Activated naive CD4-positive, alpha-beta T cell treated with anti-CD3 and anti-CD28 coated beads for 36 hours (primary cell): ENCODE measurements at regions not wholly inside any gene's neighbourhood (a gene's known extent, or its start where the extent isn't known, plus 50 kb on each side); places are given as distances from the start of the nearest gene placed in this dataset.
"Not testable (repeated sequence)": the region's sequence is repeated elsewhere in the genome, so short reads cannot be mapped to it uniquely, and the experiment has no call there.

Source experiments
- CTCF ChIA-PET: fragments of 350-600 bp; sonication (Branson Sonifier 250); formaldehyde crosslinking; loops from one replicate; lab custom pipeline; 2021; ENCODE audit warnings: antibody characterized with exemption; lab: Charles Lee
- DNase-seq: peaks from one replicate; pipeline ENCODE4 v3.0.0-alpha.2; 2020
- H3K27ac Mint-ChIP-seq: one replicate; pipeline ENCODE4 v1.8.0; 2021; ENCODE audit warnings: mild to moderate bottlenecking, mixed read lengths
- H3K27me3 Mint-ChIP-seq: one replicate; pipeline ENCODE4 v1.8.0; 2021; ENCODE audit warnings: low read depth, mixed read lengths
- H3K36me3 Mint-ChIP-seq: one replicate; pipeline ENCODE4 v1.8.0; 2021; ENCODE audit warnings: low read depth, mixed read lengths
- H3K4me1 Mint-ChIP-seq: one replicate; pipeline ENCODE4 v1.8.0; 2021; ENCODE audit warnings: low read depth, mixed read lengths
- H3K4me3 Mint-ChIP-seq: one replicate; pipeline ENCODE4 v1.8.0; 2021; ENCODE audit warnings: mild to moderate bottlenecking, moderate library complexity, mixed read lengths
- H3K9me3 Mint-ChIP-seq: one replicate; pipeline ENCODE4 v1.8.0; 2021; ENCODE audit warnings: mixed read lengths
- intact Hi-C: fragments of 100-400 bp; cut with micrococcal nuclease; formaldehyde crosslinking; loops from one replicate; pipeline ENCODE4 v1.15.1; 2023

GRCh38 chr6:67184405-67184804 is 1450.7 kb upstream of the ADGRB3 start:
- no peak for DNase-seq
- no peaks in the 10 kb centered on the region for H3K4me1 Mint-ChIP-seq
- no peaks in the 10 kb centered on the region for H3K9me3 Mint-ChIP-seq
- no peaks in the 10 kb centered on the region for H3K36me3 Mint-ChIP-seq
- CTCF ChIA-PET, result no interaction called here
- H3K27me3 Mint-ChIP-seq, result no peaks in the 10 kb centered on the region
- H3K27ac Mint-ChIP-seq, result no peak overlapping the region
- H3K4me3 Mint-ChIP-seq, result no peak overlapping the region
- intact Hi-C loops, result no loop called here

GRCh38 chr6:67175101-67175500 is 1460.0 kb upstream of the ADGRB3 start:
- intact Hi-C loops, result no loop called here
- Mint-ChIP-seq H3K36me3 (no peaks in the 10 kb centered on the region), H3K4me1 (no peaks in the 10 kb centered on the region), H3K9me3 (peaks cover 4% of the 10 kb centered on the region), H3K4me3 (no peak overlapping the region), H3K27ac (no peak overlapping the region), H3K27me3 (no peaks in the 10 kb centered on the region)
- no peak for DNase-seq
- CTCF ChIA-PET, result no interaction called here

- H3K36me3 Mint-ChIP-seq, result no peaks in the 10 kb centered on the region
- no peaks in the 10 kb centered on the region for H3K4me1 Mint-ChIP-seq
- peaks cover 11% of the 10 kb centered on the region for H3K9me3 Mint-ChIP-seq
- CTCF ChIA-PET, result no interaction called here
- H3K27me3 Mint-ChIP-seq, result no peaks in the 10 kb centered on the region
- DNase-seq, result no peak
- H3K4me3 Mint-ChIP-seq, result no peak overlapping the region
- intact Hi-C loops, result no loop called here
- no peak overlapping the region for H3K27ac Mint-ChIP-seq
These were observed 1458.6 kb upstream of the EYS start for GRCh38 chr6:67165606-67166005.

GRCh38 chr6:67160820-67161219 is 1453.8 kb upstream of the EYS start:
- Mint-ChIP-seq H3K4me3 (no peak overlapping the region), H3K27ac (no peak overlapping the region)
- CTCF ChIA-PET, result interaction anchor here (0.5 kb wide), 1 partner anchor 11 kb away, joined by 3 read pairs; no protein-coding TSS in a partner anchor

GRCh38 chr6:67141005-67141404 is 1434.0 kb upstream of the EYS start:
- no peak for DNase-seq
- Mint-ChIP-seq H3K9me3 (peaks cover 2% of the 10 kb centered on the region), H3K27me3 (no peaks in the 10 kb centered on the region), H3K27ac (no peak overlapping the region), H3K4me3 (no peak overlapping the region), H3K36me3 (no peaks in the 10 kb centered on the region), H3K4me1 (no peaks in the 10 kb centered on the region)
- intact Hi-C loops, result no loop called here
- CTCF ChIA-PET, result no interaction called here

More at GRCh38 chr6:67160820-67161219, 1453.8 kb upstream of the EYS start:
- DNase-seq, result no peak
- intact Hi-C loops, result no loop called here
- no peaks in the 10 kb centered on the region for H3K36me3 Mint-ChIP-seq
- no peaks in the 10 kb centered on the region for H3K4me1 Mint-ChIP-seq
- peaks cover 20% of the 10 kb centered on the region for H3K9me3 Mint-ChIP-seq
- no peaks in the 10 kb centered on the region for H3K27me3 Mint-ChIP-seq

- Mint-ChIP-seq H3K27ac (no peak overlapping the region), H3K4me3 (no peak overlapping the region), H3K36me3 (no peaks in the 10 kb centered on the region), H3K9me3 (no peaks in the 10 kb centered on the region), H3K27me3 (no peaks in the 10 kb centered on the region), H3K4me1 (no peaks in the 10 kb centered on the region)
- DNase-seq, result no peak
- CTCF ChIA-PET, result no interaction called here
- intact Hi-C loops, result no loop called here
These were observed 1426.9 kb upstream of the EYS start for GRCh38 chr6:67133973-67134372.

GRCh38 chr6:67131827-67132226 is 1424.8 kb upstream of the EYS start:
- DNase-seq, result no peak
- CTCF ChIA-PET, result no interaction called here
- no peaks in the 10 kb centered on the region for H3K9me3 Mint-ChIP-seq
- intact Hi-C loops, result no loop called here
- no peaks in the 10 kb centered on the region for H3K27me3 Mint-ChIP-seq
- H3K4me1 Mint-ChIP-seq, result no peaks in the 10 kb centered on the region
- no peaks in the 10 kb centered on the region for H3K36me3 Mint-ChIP-seq
- no peak overlapping the region for H3K27ac Mint-ChIP-seq
- H3K4me3 Mint-ChIP-seq, result no peak overlapping the region

GRCh38 chr6:67129780-67130179 is 1422.8 kb upstream of the EYS start:
- Mint-ChIP-seq H3K27ac (no peak overlapping the region), H3K27me3 (no peaks in the 10 kb centered on the region), H3K4me1 (no peaks in the 10 kb centered on the region), H3K4me3 (no peak overlapping the region), H3K9me3 (no peaks in the 10 kb centered on the region), H3K36me3 (no peaks in the 10 kb centered on the region)
- CTCF ChIA-PET, result no interaction called here
- intact Hi-C loops, result no loop called here
- no peak for DNase-seq

GRCh38 chr6:67127041-67127440 is 1420.0 kb upstream of the EYS start:
- Mint-ChIP-seq H3K36me3 (no peaks in the 10 kb centered on the region), H3K9me3 (no peaks in the 10 kb centered on the region), H3K27me3 (no peaks in the 10 kb centered on the region), H3K27ac (no peak overlapping the region), H3K4me1 (no peaks in the 10 kb centered on the region), H3K4me3 (no peak overlapping the region)
- intact Hi-C loops, result no loop called here
- DNase-seq, result no peak
- CTCF ChIA-PET, result no interaction called here

GRCh38 chr6:67121115-67121514 is 1414.1 kb upstream of the EYS start:
- no peak for DNase-seq
- Mint-ChIP-seq H3K9me3 (no peaks in the 10 kb centered on the region), H3K36me3 (no peaks in the 10 kb centered on the region), H3K4me3 (no peak overlapping the region), H3K27me3 (no peaks in the 10 kb centered on the region), H3K27ac (no peak overlapping the region), H3K4me1 (no peaks in the 10 kb centered on the region)
- intact Hi-C loops, result no loop called here
- CTCF ChIA-PET, result no interaction called here

GRCh38 chr6:67112120-67112519 is 1405.1 kb upstream of the EYS start:
- intact Hi-C loops, result no loop called here
- Mint-ChIP-seq H3K9me3 (peaks cover 3% of the 10 kb centered on the region), H3K27me3 (no peaks in the 10 kb centered on the region), H3K36me3 (no peaks in the 10 kb centered on the region), H3K4me3 (no peak overlapping the region), H3K4me1 (no peaks in the 10 kb centered on the region), H3K27ac (no peak overlapping the region)
- CTCF ChIA-PET, result no interaction called here
- DNase-seq, result no peak

GRCh38 chr6:67102743-67103142 is 1395.7 kb upstream of the EYS start:
- Mint-ChIP-seq H3K36me3 (no peaks in the 10 kb centered on the region), H3K27ac (no peak overlapping the region), H3K9me3 (peaks cover 6% of the 10 kb centered on the region), H3K4me3 (no peak overlapping the region), H3K27me3 (no peaks in the 10 kb centered on the region), H3K4me1 (no peaks in the 10 kb centered on the region)
- no peak for DNase-seq
- intact Hi-C loops, result no loop called here
- CTCF ChIA-PET, result no interaction called here

- H3K4me3 Mint-ChIP-seq, H3K27me3 Mint-ChIP-seq, DNase-seq, H3K27ac Mint-ChIP-seq, H3K4me1 Mint-ChIP-seq, H3K36me3 Mint-ChIP-seq, intact Hi-C loops, CTCF ChIA-PET: not testable (repeated sequence)
- peaks cover 12% of the 10 kb centered on the region for H3K9me3 Mint-ChIP-seq
These were observed 1388.7 kb upstream of the EYS start for GRCh38 chr6:67095618-67096226.
